CD14-positive monocyte (primary cell): ENCODE measurements at regions not wholly inside any gene's neighbourhood (a gene's known extent, or its start where the extent isn't known, plus 50 kb on each side); places are given as distances from the start of the nearest gene placed in this dataset.

Experiments used
- DNase-seq, 3 donors: peaks; one replicate each; pipeline ENCODE4 v3.0.0-alpha.2; 2011 to 2022
- H2AFZ ChIP-seq: 2 replicates; pipeline ENCODE4 v1.6.0; 2012; ENCODE audit warnings: mild to moderate bottlenecking, low read depth, low read length, inconsistent platforms; ENCODE audit not compliant: insufficient read depth, poor library complexity, severe bottlenecking
- H3K27ac ChIP-seq, 2 donors: 1 replicate in 1 of 2; 2 replicates in 1 of 2; pipeline ENCODE4 v1.5.1; 2012 to 2013; ENCODE audit warnings: low read length in 2 of 2, control low read depth in 1 of 2, inconsistent platforms in 1 of 2, low read depth in 1 of 2, mild to moderate bottlenecking in 1 of 2
- H3K27me3 ChIP-seq, 2 donors: one replicate each; pipeline versions ENCODE4 v1.6.0 to v1.6.1; 2011 to 2013; ENCODE audit warnings: low read length in 2 of 2; ENCODE audit not compliant: control insufficient read depth in 2 of 2, insufficient read depth in 2 of 2
- H3K36me3 ChIP-seq, 2 donors: replicated peaks in 1 of 2; 1 replicate in 1 of 2; 2 replicates in 1 of 2; pipeline versions ENCODE4 v1.5.1 to v1.6.1; 2012 to 2013; ENCODE audit warnings: low read length in 2 of 2, control low read depth in 1 of 2, inconsistent platforms in 1 of 2, mild to moderate bottlenecking in 1 of 2; ENCODE audit not compliant: insufficient read depth in 2 of 2, control insufficient read depth in 1 of 2
- H3K4me1 ChIP-seq, 2 donors: 1 replicate in 1 of 2; 2 replicates in 1 of 2; pipeline versions ENCODE4 v1.5.1 to v1.6.1; 2012 to 2013; ENCODE audit warnings: low read length in 2 of 2, control low read depth in 1 of 2, inconsistent platforms in 1 of 2, mild to moderate bottlenecking in 1 of 2, moderate library complexity in 1 of 2; ENCODE audit not compliant: insufficient read depth in 2 of 2, control insufficient read depth in 1 of 2
- H3K4me2 ChIP-seq: replicated peaks from 2 replicates; pipeline ENCODE3; 2012; ENCODE audit warnings: low read length, moderate library complexity, mild to moderate bottlenecking; ENCODE audit not compliant: poor library complexity, severe bottlenecking; ENCODE audit errors: extremely low read depth
- H3K4me3 ChIP-seq, 3 experiments: fragments of 200-600 bp in 1 of 3; sonication (generic) in 1 of 3; replicated peaks in 1 of 3; 1 replicate in 2 of 3; 2 replicates in 1 of 3; pipeline ENCODE4 v1.5.1; 2011 to 2013; ENCODE audit warnings: low read length in 3 of 3, mild to moderate bottlenecking in 3 of 3, control low read depth in 2 of 3, low read depth in 2 of 3, inconsistent platforms in 1 of 3, moderate library complexity in 1 of 3
- H3K79me2 ChIP-seq: 2 replicates; pipeline ENCODE4 v1.6.0; 2012; ENCODE audit warnings: mild to moderate bottlenecking, control low read depth, inconsistent platforms, low read length, moderate library complexity; ENCODE audit not compliant: insufficient read depth
- H3K9ac ChIP-seq: 2 replicates; pipeline ENCODE4 v1.6.0; 2017; ENCODE audit warnings: low read length, mild to moderate bottlenecking; ENCODE audit not compliant: insufficient read depth, poor library complexity, severe bottlenecking
- H3K9me3 ChIP-seq, 2 donors: replicated peaks in 1 of 2; 1 replicate in 1 of 2; 2 replicates in 1 of 2; pipeline versions ENCODE4 v1.5.1 to v1.6.1; 2012 to 2013; ENCODE audit warnings: low read length in 2 of 2, control low read depth in 1 of 2; ENCODE audit not compliant: control insufficient read depth in 1 of 2, insufficient read depth in 1 of 2
- H4K20me1 ChIP-seq: 2 replicates; pipeline ENCODE4 v1.6.0; 2012; ENCODE audit warnings: mild to moderate bottlenecking, low read length, control low read depth, moderate library complexity; ENCODE audit not compliant: insufficient read depth
- H3K27ac Mint-ChIP-seq, 7 donors: one replicate each; pipeline ENCODE4 v1.8.0; 2020; ENCODE audit warnings: mild to moderate bottlenecking in 7 of 7, mixed read lengths in 7 of 7, moderate library complexity in 6 of 7, inconsistent platforms in 2 of 7
- H3K27me3 Mint-ChIP-seq, 3 donors: one replicate each; pipeline ENCODE4 v1.8.0; 2021 to 2022; ENCODE audit warnings: low read depth in 3 of 3, mild to moderate bottlenecking in 3 of 3, mixed read lengths in 3 of 3, moderate library complexity in 3 of 3, inconsistent platforms in 1 of 3
- H3K36me3 Mint-ChIP-seq, 2 donors: one replicate each; pipeline ENCODE4 v1.8.0; 2020; ENCODE audit warnings: mixed read lengths in 2 of 2, inconsistent platforms in 1 of 2, mild to moderate bottlenecking in 1 of 2
- H3K4me1 Mint-ChIP-seq: one replicate; pipeline ENCODE4 v1.8.0; 2020; ENCODE audit warnings: mild to moderate bottlenecking, mixed read lengths
- H3K4me3 Mint-ChIP-seq, 2 donors: one replicate each; pipeline ENCODE4 v1.8.0; 2020; ENCODE audit warnings: mild to moderate bottlenecking in 2 of 2, mixed read lengths in 2 of 2, moderate library complexity in 1 of 2
- H3K9me3 Mint-ChIP-seq, 7 donors: one replicate each; pipeline ENCODE4 v1.8.0; 2020 to 2022; ENCODE audit warnings: mixed read lengths in 7 of 7, mild to moderate bottlenecking in 6 of 7, moderate library complexity in 6 of 7, inconsistent platforms in 2 of 7
- CTCF ChIP-seq: fragments of 200-600 bp; IDR thresholded peaks from one replicate; pipeline ENCODE4 v1.8.0; 2022; ENCODE audit warnings: antibody characterized with exemption, mild to moderate bottlenecking
- WGBS: methylation state at CpG from one replicate; pipeline ENCODE4 v1.1.5; 2013; ENCODE audit warnings: missing lambda C conversion rate; ENCODE audit not compliant: insufficient coverage; 5-methylcytosine and 5-hydroxymethylcytosine counted together
- intact Hi-C, 2 donors: fragments of 100-400 bp; cut with micrococcal nuclease; formaldehyde crosslinking; loops; one replicate each; pipeline versions ENCODE4 v1.15.0 to v1.15.1; 2023

GRCh38 chr15:62532367-62532766, 367.3 kb upstream of the C2CD4B start:
- H3K9me3 Mint-ChIP-seq, result peaks cover 0 to 4% (median 0%) of the 10 kb centered on the region in 7 donors
- H3K4me1 Mint-ChIP-seq, result no peaks in the 10 kb centered on the region
- no peak for DNase-seq
- intact Hi-C loops, result no loop called here
- H3K36me3 Mint-ChIP-seq, result no peaks in the 10 kb centered on the region
- H3K4me1 ChIP-seq, result no peaks in the 10 kb centered on the region
- no peak overlapping the region for H3K4me3 ChIP-seq
- H3K27ac ChIP-seq, result no peak overlapping the region
- H3K9me3 ChIP-seq, result no peaks in the 10 kb centered on the region
- no peaks in the 10 kb centered on the region for H3K79me2 ChIP-seq
- 100% methylated on average over 1 of the region's 2 CpGs for WGBS
- no peak overlapping the region for H3K27ac Mint-ChIP-seq
- no peak overlapping the region for H2AFZ ChIP-seq
- H3K27me3 ChIP-seq, result no peaks in the 10 kb centered on the region
- no peak for TF ChIP-seq CTCF
- no peaks in the 10 kb centered on the region for H4K20me1 ChIP-seq
- no peak overlapping the region for H3K9ac ChIP-seq
- no peak overlapping the region for H3K4me2 ChIP-seq
- no peaks in the 10 kb centered on the region for H3K36me3 ChIP-seq
- H3K27me3 Mint-ChIP-seq, result peaks cover 0 to 3% (median 2%) of the 10 kb centered on the region in 3 donors
- no peak overlapping the region for H3K4me3 Mint-ChIP-seq

- 100% methylated on average over 1 of the region's 1 CpG for WGBS
- TF ChIP-seq CTCF, result no peak
Observed at GRCh38 chr15:62533687-62534086, 368.6 kb upstream of the C2CD4B start.

More at GRCh38 chr15:62533687-62534086, 368.6 kb upstream of the C2CD4B start:
- Histone ChIP-seq H3K4me1 (no peaks in the 10 kb centered on the region), H3K4me2 (no peak overlapping the region), H3K79me2 (no peaks in the 10 kb centered on the region), H3K27ac (no peak overlapping the region), H2AFZ (no peak overlapping the region), H3K4me3 (no peak overlapping the region), H3K36me3 (no peaks in the 10 kb centered on the region), H3K27me3 (no peaks in the 10 kb centered on the region), H3K9ac (no peak overlapping the region), H4K20me1 (no peaks in the 10 kb centered on the region), H3K9me3 (no peaks in the 10 kb centered on the region)
- intact Hi-C loops, result no loop called here
- DNase-seq, result no peak
- Mint-ChIP-seq H3K27ac (no peak overlapping the region), H3K4me3 (no peak overlapping the region), H3K36me3 (no peaks in the 10 kb centered on the region), H3K9me3 (peaks cover 0 to 4% (median 0%) of the 10 kb centered on the region in 7 donors), H3K4me1 (no peaks in the 10 kb centered on the region), H3K27me3 (peaks cover 0 to 3% (median 2%) of the 10 kb centered on the region in 3 donors)
